K562 (cell line): ENCODE measurements at regions not wholly inside any gene's neighbourhood (a gene's known extent, or its start where the extent isn't known, plus 50 kb on each side); places are given as distances from the start of the nearest gene placed in this dataset.

Experiments
- AFF4 ChIP-seq: sonication (generic); formaldehyde crosslinking; IDR thresholded peaks from 2 replicates; pipeline ENCODE4 v1.8.0; 2023; ENCODE audit warnings: mild to moderate bottlenecking, missing genetic modification reagents
- MXI1 ChIP-seq: IDR thresholded peaks from 2 replicates; pipeline ENCODE4 v1.6.1; 2011; ENCODE audit warnings: low read depth, mild to moderate bottlenecking, improper control_type of control experiment, low read length
- POLR2A ChIP-seq: fragments of 450-650 bp; conservative IDR thresholded peaks from 2 replicates; pipeline ENCODE4 v1.6.1; 2016
- RAD51 ChIP-seq: fragments of 450-650 bp; IDR thresholded peaks from 2 replicates; pipeline ENCODE4 v1.7.1; 2016; ENCODE audit warnings: low read depth, mild to moderate bottlenecking, borderline replicate concordance
- TGIF2 ChIP-seq: sonication (generic); formaldehyde crosslinking; IDR thresholded peaks from 2 replicates; pipeline ENCODE4 v1.8.1; 2022; ENCODE audit warnings: mild to moderate bottlenecking, missing genetic modification reagents, moderate library complexity
- YY1 ChIP-seq, 3 experiments: IDR thresholded peaks; 2 replicates each; pipeline ENCODE4 v1.6.1; 2011; ENCODE audit warnings: low read length in 2 of 3, mild to moderate bottlenecking in 2 of 3, moderate library complexity in 2 of 3, borderline replicate concordance in 1 of 3, control low read depth in 1 of 3, low read depth in 1 of 3; ENCODE audit not compliant: insufficient read depth in 3 of 3, insufficient replicate concordance in 2 of 3, control insufficient read depth in 1 of 3, insufficient read length in 1 of 3; ENCODE audit errors: extremely low read depth in 1 of 3
- ZBTB40 ChIP-seq, 2 experiments: fragments of 450-650 bp in 1 of 2; sonication (generic) in 1 of 2; formaldehyde crosslinking in 1 of 2; IDR thresholded peaks; 2 replicates each; pipeline versions ENCODE4 v1.7.1 to v1.9.0; 2016 to 2022; ENCODE audit warnings: inconsistent platforms in 1 of 2, mild to moderate bottlenecking in 1 of 2, missing genetic modification reagents in 1 of 2
- TF ChIP-seq, protein P1 (sequence below), 3 experiments: IDR thresholded peaks in 2 of 3; conservative IDR thresholded peaks in 1 of 3; 2 replicates each; pipeline ENCODE4 v1.5.1; 2011 to 2012; ENCODE audit warnings: low read length in 3 of 3, mild to moderate bottlenecking in 3 of 3, control low read depth in 2 of 3, improper control_type of control experiment in 1 of 3, inconsistent platforms in 1 of 3, low read depth in 1 of 3, mixed read lengths in 1 of 3, moderate library complexity in 1 of 3; ENCODE audit not compliant: insufficient read depth in 2 of 3

GRCh38 chr5:96516631-96517071 lies 83.6 kb upstream of the PCSK1 start:
- TF ChIP-seq, protein P1, sequence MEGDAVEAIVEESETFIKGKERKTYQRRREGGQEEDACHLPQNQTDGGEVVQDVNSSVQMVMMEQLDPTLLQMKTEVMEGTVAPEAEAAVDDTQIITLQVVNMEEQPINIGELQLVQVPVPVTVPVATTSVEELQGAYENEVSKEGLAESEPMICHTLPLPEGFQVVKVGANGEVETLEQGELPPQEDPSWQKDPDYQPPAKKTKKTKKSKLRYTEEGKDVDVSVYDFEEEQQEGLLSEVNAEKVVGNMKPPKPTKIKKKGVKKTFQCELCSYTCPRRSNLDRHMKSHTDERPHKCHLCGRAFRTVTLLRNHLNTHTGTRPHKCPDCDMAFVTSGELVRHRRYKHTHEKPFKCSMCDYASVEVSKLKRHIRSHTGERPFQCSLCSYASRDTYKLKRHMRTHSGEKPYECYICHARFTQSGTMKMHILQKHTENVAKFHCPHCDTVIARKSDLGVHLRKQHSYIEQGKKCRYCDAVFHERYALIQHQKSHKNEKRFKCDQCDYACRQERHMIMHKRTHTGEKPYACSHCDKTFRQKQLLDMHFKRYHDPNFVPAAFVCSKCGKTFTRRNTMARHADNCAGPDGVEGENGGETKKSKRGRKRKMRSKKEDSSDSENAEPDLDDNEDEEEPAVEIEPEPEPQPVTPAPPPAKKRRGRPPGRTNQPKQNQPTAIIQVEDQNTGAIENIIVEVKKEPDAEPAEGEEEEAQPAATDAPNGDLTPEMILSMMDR (IDR thresholded peaks at IDR 0.05 in 2 of 3, conservative IDR thresholded peaks at IDR 0.05 in 1 of 3; ENCODE audit: insufficient read depth in 2 of 3, low read depth in 1 of 3, low read length in 3 of 3): no peak
- TF ChIP-seq POLR2A (no peak), MXI1 (no peak), TGIF2 (CRISPR knock-in tag) (no peak), YY1 (IDR thresholded peaks at IDR 0.05; ENCODE audit: borderline replicate concordance in 1 of 3, control insufficient read depth in 1 of 3, extremely low read depth in 1 of 3, insufficient read depth in 3 of 3, insufficient read length in 1 of 3, insufficient replicate concordance in 2 of 3, low read depth in 1 of 3, low read length in 2 of 3) (no peak), RAD51 (no peak), AFF4 (CRISPR knock-in tag) (no peak), ZBTB40 (IDR thresholded peaks at IDR 0.05) (no peak), ZBTB40 (CRISPR knock-in tag; IDR thresholded peaks at IDR 0.05) (no peak)
